ENCODE measurements at regions not wholly inside any gene's neighbourhood (a gene's known extent, or its start where the extent isn't known, plus 50 kb on each side); places are given as distances from the start of the nearest gene placed in this dataset.
A peak's percentile ranks its signal among the peaks of the same experiment; 100 is the strongest.

DNA sequence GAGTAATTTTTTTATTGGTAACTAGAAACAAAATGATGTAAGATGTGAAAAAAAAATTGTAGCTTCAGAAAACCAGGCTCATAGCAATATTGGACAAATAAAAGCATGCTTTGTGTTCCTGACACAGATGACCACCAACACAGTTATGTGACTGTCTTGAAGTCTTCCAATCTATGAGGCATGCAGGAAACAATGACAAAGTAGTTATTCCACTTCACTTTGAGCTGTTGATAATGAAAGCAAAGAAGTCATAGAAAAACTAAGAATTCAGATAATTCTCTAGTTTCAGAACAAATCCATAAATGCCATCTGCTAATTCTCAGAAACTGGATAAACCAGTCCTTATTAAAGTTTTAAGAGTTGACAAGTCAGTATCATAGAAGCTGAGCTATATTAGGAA, 378.4 kb upstream of the SEMA3D start:
- DNase-seq: peak; percentile 23

GRCh38 chr7:85564861-85565260, 378.0 kb upstream of the SEMA3D start:
- DNase-seq: peak; percentile 32

GRCh38 chr7:85561706-85562105, 374.9 kb upstream of the SEMA3D start:
- DNase-seq: no peak

DNA sequence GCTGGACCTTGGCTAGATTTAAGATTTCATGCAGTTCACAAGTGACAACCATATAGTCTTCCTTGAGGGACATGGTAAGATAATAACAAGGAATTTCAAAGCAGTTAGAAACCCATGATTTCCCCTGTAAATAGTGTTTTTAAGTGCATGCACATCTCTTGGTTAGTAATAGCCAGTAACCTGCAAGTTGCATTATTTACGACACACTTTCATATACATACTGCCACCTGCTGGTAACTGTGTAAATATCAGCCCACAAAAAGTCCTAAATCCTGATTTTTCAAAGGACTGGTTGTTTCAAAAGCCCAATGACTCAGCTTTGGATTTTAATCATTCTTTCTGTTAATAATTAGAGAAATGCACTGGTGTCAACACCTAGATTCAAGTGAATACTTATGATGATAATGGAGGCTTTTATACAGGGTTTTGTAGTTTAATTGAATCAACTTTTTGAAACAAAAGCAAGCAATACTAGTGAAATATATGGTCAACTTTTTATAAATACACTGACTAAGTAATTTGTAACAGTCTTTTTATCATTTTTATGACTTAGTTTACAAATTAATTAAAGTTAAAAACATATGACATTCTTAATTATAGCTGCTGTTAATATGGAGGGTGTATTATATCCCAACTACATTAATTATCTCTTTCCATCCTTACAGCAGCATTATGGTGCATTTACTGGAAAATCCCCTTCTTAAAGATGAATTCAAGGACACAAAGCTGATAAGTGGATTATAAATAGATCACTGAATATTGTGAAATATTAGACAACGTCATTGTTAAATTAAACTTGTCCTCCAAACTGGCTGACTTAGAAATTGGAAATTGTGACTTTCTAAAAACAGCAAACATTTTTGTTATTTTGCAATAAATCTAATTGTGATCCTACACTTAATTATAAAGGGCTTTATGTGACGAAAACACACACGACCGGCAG, 367.7 kb upstream of the SEMA3D start:
- peak; percentile 82 for DNase-seq

- peak; percentile 25 for DNase-seq
These were observed 349.3 kb upstream of the SEMA3D start for GRCh38 chr7:85535974-85536729.

DNA sequence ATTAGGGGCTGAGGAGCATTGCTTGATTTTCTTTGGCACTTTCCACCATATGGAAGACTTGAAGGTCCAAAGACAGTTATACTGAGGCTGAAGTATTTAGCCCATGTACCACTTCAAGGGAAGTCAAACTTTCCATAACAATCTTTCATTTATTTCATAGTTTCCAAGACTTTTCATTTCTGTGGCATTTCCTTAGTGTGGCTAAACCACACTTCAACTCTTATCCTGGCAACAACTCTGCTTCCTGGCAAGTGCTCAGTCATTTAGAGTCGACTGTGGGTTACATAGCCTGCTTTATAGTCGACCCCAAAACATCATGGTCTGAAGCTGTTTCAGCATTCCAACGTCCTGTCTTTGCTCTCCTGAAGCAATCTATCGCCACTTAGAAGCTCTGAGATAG, 343.0 kb upstream of the SEMA3D start:
- DNase-seq: peak; percentile 96

- DNase-seq: peak; percentile 39
These were observed 342.3 kb upstream of the SEMA3D start for GRCh38 chr7:85529201-85529600.

GRCh38 chr7:85528581-85528980, 341.7 kb upstream of the SEMA3D start:
- DNase-seq: peak; percentile 35

- peak; percentile 35 for DNase-seq
These were observed 338.8 kb upstream of the SEMA3D start for GRCh38 chr7:85525676-85526075.

DNA sequence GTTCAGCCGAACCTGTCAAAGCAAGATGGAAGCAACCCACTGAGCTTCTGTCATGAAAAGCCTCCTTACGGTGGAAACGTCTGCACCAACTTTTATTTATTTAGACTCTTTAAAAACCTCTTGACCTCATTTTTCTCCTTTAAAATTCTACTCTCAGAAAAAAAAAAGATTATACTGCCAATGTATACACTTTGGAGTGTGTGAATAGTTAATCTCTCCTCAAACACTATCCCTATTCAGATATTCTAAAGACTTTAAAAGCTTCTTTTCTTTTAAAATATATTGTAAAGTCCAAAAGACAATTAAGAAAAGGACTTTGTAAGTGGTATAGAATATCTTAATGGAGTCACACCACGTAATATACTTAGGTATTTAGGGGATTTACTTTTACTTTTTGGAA, 335.2 kb upstream of the SEMA3D start:
- no peak for DNase-seq

DNA sequence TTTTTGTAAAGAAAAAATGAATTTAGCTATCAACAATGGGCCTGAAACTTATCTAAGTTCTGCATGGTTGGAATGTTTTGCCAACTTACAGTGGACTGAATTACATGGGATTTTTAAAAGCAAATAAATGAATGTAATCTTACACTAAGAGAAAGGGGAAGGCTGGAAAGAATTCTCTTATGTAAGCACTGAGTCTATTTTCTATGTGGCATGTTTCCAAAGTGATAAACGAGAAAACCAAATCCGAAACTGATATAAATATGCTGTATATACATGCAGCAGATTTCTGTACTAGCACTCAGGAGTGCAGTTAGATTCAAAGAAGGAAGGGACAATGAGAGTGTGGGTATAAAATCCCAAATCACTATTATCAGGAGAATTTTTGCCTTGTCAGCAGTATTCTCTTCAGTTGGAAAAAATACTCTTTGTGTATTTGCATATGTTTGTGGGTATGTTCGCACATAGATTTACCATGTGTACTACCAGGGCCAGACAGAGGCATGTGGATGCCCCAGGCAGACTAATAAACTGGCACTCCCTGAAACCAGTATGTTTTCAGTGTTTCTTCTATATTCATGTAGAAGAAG, 334.3 kb upstream of the SEMA3D start:
- no peak for DNase-seq

DNA sequence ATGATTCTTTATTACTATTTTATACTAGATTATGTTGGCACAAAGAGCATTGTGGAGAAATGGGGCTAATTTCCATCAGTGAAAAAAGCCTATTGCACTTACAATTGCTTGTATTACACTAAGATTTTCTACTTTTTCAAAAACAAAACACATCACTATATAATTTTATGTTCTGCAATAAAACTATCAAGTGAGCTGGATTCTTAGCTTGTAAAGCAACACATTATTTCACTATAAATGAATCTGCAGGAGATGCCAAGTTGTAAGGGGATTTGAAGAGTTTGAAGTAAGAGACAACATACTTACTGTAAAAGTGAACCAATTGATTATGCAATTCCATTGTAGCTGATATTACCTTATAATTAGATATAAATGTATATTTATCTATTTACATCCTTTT, 333.3 kb upstream of the SEMA3D start:
- DNase-seq: no peak

GRCh38 chr7:85516675-85517074, 329.8 kb upstream of the SEMA3D start:
- DNase-seq: peak; percentile 52

GRCh38 chr7:85512790-85513189, 325.9 kb upstream of the SEMA3D start:
- DNase-seq: peak; percentile 78

- peak; percentile 30 for DNase-seq
These were observed 323.4 kb upstream of the SEMA3D start for GRCh38 chr7:85510287-85510686.

- no peak for DNase-seq
These were observed 322.6 kb upstream of the SEMA3D start for GRCh38 chr7:85509476-85509875.

DNA sequence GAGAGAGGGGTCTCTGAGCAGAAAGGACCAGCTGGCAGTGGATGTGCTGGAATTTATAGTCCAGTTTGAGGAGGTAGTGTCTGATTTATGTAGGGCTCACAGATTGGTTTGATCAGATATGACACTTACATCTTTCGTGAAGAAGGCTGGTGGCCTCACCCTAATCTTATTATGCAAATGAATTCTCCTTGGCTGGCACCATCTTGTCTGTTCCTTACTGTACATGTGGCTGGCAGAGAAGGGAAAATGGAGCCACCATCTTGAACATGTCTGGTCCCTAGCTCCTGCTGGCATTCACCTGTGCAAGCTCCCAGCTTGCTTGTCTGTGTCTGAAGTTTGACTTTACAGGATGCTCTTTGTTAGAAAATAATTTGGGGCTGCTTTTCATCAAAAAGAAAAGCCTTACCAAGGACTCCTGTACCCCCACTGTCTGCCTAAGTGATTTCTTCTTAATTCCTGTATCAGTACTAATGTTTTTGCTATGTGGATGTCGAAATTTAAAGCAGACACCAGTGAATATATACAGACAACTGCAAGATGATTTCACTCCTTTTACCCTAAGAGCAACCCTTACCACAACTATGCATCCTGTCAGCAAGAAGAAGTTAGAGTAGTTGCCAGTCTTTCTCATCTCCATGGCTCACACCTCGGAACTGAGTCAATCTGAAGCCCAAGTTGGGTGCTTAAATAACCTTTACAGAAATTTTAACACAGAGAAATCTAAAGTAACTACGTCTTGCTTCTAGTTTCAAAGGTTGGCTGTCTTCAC, 322.0 kb upstream of the SEMA3D start:
- DNase-seq: peak; percentile 98

- DNase-seq: peak; percentile 38
These were observed 311.2 kb upstream of the SEMA3D start for GRCh38 chr7:85498031-85498430.

DNA sequence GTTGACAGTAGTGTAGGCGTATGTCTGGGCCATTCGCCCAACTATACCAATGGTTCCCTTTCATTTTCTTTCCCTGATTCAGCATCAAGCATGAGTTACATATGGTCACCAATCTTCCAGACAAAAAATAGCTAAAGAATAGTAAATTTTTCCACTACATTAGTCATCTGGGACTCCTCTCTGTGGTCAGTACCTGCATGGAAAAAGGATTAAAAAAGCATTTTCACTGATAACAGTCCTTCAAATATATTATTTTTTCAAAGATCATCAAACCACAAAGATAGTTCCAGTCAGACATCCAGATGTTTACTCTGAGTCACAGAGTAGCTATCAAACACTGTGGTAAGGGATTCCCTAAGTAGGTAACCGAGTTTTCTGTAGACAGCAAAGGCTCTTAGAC, 302.6 kb upstream of the SEMA3D start:
- DNase-seq: peak; percentile 97

GRCh38 chr7:85488406-85488805, 301.6 kb upstream of the SEMA3D start:
- DNase-seq: no peak

- DNase-seq: peak; percentile 96
These were observed 296.3 kb upstream of the SEMA3D start for GRCh38 chr7:85483177-85483576.

DNA sequence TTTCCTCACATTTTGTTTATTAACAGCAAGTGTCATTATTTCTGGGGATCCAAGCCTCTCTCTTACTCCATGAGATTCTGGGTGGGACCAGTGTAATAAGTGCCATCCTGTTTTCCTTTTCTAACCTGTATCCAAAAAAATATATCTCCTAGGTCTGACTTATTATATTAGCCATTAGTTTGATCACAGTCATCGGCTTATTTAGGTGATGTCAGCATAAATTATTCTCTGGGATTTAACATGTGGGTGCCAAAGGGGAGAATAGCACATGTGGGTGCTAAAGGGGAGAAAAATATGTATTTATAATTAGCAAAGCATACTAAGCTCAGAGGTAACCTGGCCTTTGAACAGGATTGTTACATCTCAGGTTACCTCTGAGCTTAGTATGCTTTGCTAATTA, 293.8 kb upstream of the SEMA3D start:
- no peak for DNase-seq
